Kidney epithelial cell (primary cell): ENCODE measurements at regions not wholly inside any gene's neighbourhood (a gene's known extent, or its start where the extent isn't known, plus 50 kb on each side); places are given as distances from the start of the nearest gene placed in this dataset.
"Not testable (repeated sequence)": the region's sequence is repeated elsewhere in the genome, so short reads cannot be mapped to it uniquely, and the experiment has no call there.

ENCODE experiments used
- DNase-seq: peaks from one replicate; pipeline ENCODE4 v3.0.0-alpha.2; 2010; ENCODE audit warnings: low read depth
- H3K27me3 ChIP-seq: 2 replicates; pipeline ENCODE4 v1.6.0; 2011; ENCODE audit warnings: low read length; ENCODE audit not compliant: control insufficient read depth, insufficient read depth
- H3K36me3 ChIP-seq: 2 replicates; pipeline ENCODE4 v1.5.1; 2011; ENCODE audit warnings: low read length; ENCODE audit not compliant: control insufficient read depth, insufficient read depth
- H3K4me3 ChIP-seq: 2 replicates; pipeline ENCODE4 v1.5.1; 2011; ENCODE audit warnings: low read depth, mild to moderate bottlenecking, control low read depth, low read length
- CTCF ChIP-seq: IDR thresholded peaks from 2 replicates; pipeline ENCODE4 v1.5.1; 2011; ENCODE audit warnings: mild to moderate bottlenecking, moderate library complexity, low read length, control low read depth, inconsistent platforms; ENCODE audit not compliant: insufficient read depth, poor library complexity, severe bottlenecking

DNA sequence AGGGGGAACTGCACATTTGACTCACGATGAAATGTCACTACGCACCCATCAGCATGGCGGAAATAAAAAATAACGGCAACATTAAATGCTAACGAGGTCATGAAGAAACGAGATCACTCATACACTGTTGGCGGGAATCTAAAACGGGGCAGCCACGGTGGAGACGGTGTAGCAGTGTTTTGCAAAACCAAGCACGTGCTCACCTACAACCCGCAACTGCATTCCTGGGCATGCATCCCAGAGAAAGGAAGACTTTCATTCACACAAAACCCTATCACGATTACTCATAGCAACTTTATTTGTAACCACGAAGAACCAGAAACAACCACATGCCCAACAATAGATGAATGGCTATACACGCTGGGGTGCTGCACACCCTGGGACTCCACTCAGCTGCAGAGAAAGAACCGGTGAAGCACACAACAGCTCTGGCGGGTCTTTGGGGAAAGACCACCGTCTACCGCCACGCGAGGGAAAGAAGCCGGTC, 77.0 kb downstream of the YTHDF1 start:
- Histone ChIP-seq H3K27me3 (peaks cover 16% of the 10 kb centered on the region), H3K36me3 (no peaks in the 10 kb centered on the region), H3K4me3 (no peak overlapping the region)
- DNase-seq = no peak
- no peak for TF ChIP-seq CTCF

GRCh38 chr20:63137851-63138415, 78.0 kb downstream of the YTHDF1 start:
- Histone ChIP-seq H3K4me3 (no peak overlapping the region), H3K27me3 (peaks cover 18% of the 10 kb centered on the region), H3K36me3 (no peaks in the 10 kb centered on the region)
- no peak for TF ChIP-seq CTCF
- no peak for DNase-seq

DNA sequence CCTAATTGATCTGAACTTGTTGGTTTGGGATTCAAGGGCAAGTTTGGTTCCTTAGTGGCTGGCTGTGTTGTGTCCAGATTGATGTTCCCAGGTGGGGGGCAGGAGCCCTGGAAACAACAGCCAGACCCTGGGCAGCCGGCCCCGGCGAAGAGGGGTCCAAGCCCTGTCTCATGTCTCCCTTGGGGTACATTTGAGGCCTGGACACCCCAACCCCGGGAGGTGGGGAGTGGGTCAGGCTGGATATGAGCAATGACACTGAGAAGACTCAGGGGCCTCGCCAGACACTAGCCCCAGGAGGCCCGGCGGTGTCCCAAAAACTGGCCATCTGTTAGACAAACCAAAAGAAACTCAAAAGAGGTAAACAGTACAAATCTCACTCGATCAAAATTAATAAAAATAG, 79.6 kb downstream of the YTHDF1 start:
- Histone ChIP-seq H3K36me3 (no peaks in the 10 kb centered on the region), H3K4me3 (no peak overlapping the region), H3K27me3 (peaks cover 14% of the 10 kb centered on the region)
- no peak for DNase-seq
- TF ChIP-seq CTCF = no peak

DNA sequence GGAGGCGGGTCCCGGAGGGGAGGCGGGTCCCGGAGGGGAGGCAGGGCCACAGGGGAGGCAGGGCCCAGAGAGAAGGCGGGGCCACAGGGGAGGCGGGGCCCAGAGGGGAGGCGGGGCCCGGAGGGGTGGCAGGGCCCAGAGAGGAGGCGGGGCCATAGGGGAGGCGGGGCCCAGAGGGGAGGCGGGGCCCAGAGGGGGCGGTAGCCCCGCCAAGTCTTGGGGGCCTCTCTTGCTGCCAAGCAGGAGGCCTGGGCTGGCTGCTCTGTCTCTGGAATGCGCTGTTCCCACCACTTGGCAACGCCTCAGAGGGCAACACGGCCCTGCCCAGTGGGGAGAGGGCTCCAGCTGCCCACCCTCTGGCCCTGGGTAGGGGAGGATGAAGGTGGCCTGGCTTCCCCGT, 80.5 kb downstream of the YTHDF1 start:
- DNase-seq = no peak
- no peak overlapping the region for H3K4me3 ChIP-seq

GRCh38 chr20:63134711-63135361, 81.1 kb downstream of the YTHDF1 start:
- peaks cover 19% of the 10 kb centered on the region for H3K27me3 ChIP-seq
- not testable (repeated sequence) for DNase-seq, H3K36me3 ChIP-seq, H3K4me3 ChIP-seq

More for the DNA sequence above, 80.5 kb downstream of the YTHDF1 start:
- no peak for TF ChIP-seq CTCF
- Histone ChIP-seq H3K27me3 (peaks cover 17% of the 10 kb centered on the region), H3K36me3 (no peaks in the 10 kb centered on the region)

GRCh38 chr20:63134201-63134612, 81.7 kb downstream of the YTHDF1 start:
- DNase-seq = no peak
- Histone ChIP-seq H3K36me3 (no peaks in the 10 kb centered on the region), H3K4me3 (no peak overlapping the region), H3K27me3 (peaks cover 21% of the 10 kb centered on the region)
- TF ChIP-seq CTCF = no peak
